SK-N-SH (cell line): ENCODE measurements at regions not wholly inside any gene's neighbourhood (a gene's known extent, or its start where the extent isn't known, plus 50 kb on each side); places are given as distances from the start of the nearest gene placed in this dataset.

ENCODE experiments used
- EZH2phosphoT487 ChIP-seq: fragments of 200-600 bp; sonication (generic); IDR thresholded peaks from 2 replicates; pipeline ENCODE4 v1.6.1; 2017; ENCODE audit warnings: low read depth, mixed run types, mild to moderate bottlenecking, antibody characterized with exemption, moderate library complexity, borderline replicate concordance
- GATA2 ChIP-seq: sonication (generic); formaldehyde crosslinking; IDR thresholded peaks from 2 replicates; pipeline ENCODE4 v1.5.0; 2020; ENCODE audit warnings: mild to moderate bottlenecking, missing genetic modification reagents

GRCh38 chr11:23226331-23227077 lies 366.2 kb upstream of the CCDC179 start:
- TF ChIP-seq EZH2phosphoT487 (no peak), GATA2 (CRISPR knock-in tag) (no peak)
